ENCODE measurements at regions not wholly inside any gene's neighbourhood (a gene's known extent, or its start where the extent isn't known, plus 50 kb on each side); places are given as distances from the start of the nearest gene placed in this dataset.

GRCh38 chr4:124537971-124538370, 174.6 kb downstream of the ANKRD50 start:
- intact Hi-C loops (cut with DNase I; ENCODE audit: low total_unique reads): no loop called here
- Histone ChIP-seq H3K27ac (no peak overlapping the region), H3K27me3 (replicated peaks in 1 of 7) (no peaks in the 10 kb centered on the region), H3K4me3 (no peak overlapping the region), H3K36me3 (no peaks in the 10 kb centered on the region), H3K9me3 (no peaks in the 10 kb centered on the region), H3K4me1 (no peaks in the 10 kb centered on the region)
- no peak for DNase-seq
- TF ChIP-seq POLR2AphosphoS5 (IDR thresholded peaks at IDR 0.05): no peak
- no peak for TF ChIP-seq POLR2A (IDR thresholded peaks at IDR 0.05)
- TF ChIP-seq CTCF (IDR thresholded peaks at IDR 0.05 in 8 of 11, conservative IDR thresholded peaks at IDR 0.05 in 3 of 11): no peak

GRCh38 chr4:124540014-124540413, 172.5 kb downstream of the ANKRD50 start:
- Histone ChIP-seq H3K27ac (no peak overlapping the region), H3K9me3 (no peaks in the 10 kb centered on the region), H3K27me3 (replicated peaks in 1 of 7) (no peaks in the 10 kb centered on the region), H3K4me3 (no peak overlapping the region), H3K36me3 (no peaks in the 10 kb centered on the region), H3K4me1 (no peaks in the 10 kb centered on the region)
- TF ChIP-seq CTCF (IDR thresholded peaks at IDR 0.05 in 8 of 11, conservative IDR thresholded peaks at IDR 0.05 in 3 of 11) (no peak), POLR2A (IDR thresholded peaks at IDR 0.05) (no peak), POLR2AphosphoS5 (IDR thresholded peaks at IDR 0.05) (no peak)
- intact Hi-C loops (cut with DNase I; ENCODE audit: low total_unique reads): no loop called here
- 76 to 87% (median 81%) methylated on average over 3 of the region's 3 CpGs for WGBS, 5 donors
- DNase-seq: no peak

GRCh38 chr4:124541652-124542420, 170.7 kb downstream of the ANKRD50 start:
- no peak for DNase-seq
- H3K36me3 ChIP-seq: no peaks in the 10 kb centered on the region
- H3K9me3 ChIP-seq: no peaks in the 10 kb centered on the region
- no peak overlapping the region for H3K4me3 ChIP-seq
- TF ChIP-seq CTCF (IDR thresholded peaks at IDR 0.05 in 8 of 11, conservative IDR thresholded peaks at IDR 0.05 in 3 of 11): no peak
- TF ChIP-seq POLR2A (IDR thresholded peaks at IDR 0.05): no peak
- no peak for TF ChIP-seq POLR2AphosphoS5 (IDR thresholded peaks at IDR 0.05)
- no peak overlapping the region for H3K27ac ChIP-seq
- WGBS, 5 donors: 62 to 88% (median 74%) methylated on average over 4 of the region's 4 CpGs
- H3K27me3 ChIP-seq (replicated peaks in 1 of 7): no peaks in the 10 kb centered on the region
- H3K4me1 ChIP-seq: no peaks in the 10 kb centered on the region
- intact Hi-C loops (cut with DNase I; ENCODE audit: low total_unique reads): no loop called here

GRCh38 chr4:124555959-124556358, 156.6 kb downstream of the ANKRD50 start:
- 84 to 91% (median 87%) methylated on average over 8 of the region's 8 CpGs for WGBS, 5 donors

More at GRCh38 chr4:124555959-124556358, 156.6 kb downstream of the ANKRD50 start:
- TF ChIP-seq POLR2AphosphoS5 (IDR thresholded peaks at IDR 0.05) (no peak), POLR2A (IDR thresholded peaks at IDR 0.05) (no peak), CTCF (IDR thresholded peaks at IDR 0.05 in 8 of 11, conservative IDR thresholded peaks at IDR 0.05 in 3 of 11) (no peak)
- no peaks in the 10 kb centered on the region for H3K27me3 ChIP-seq (replicated peaks in 1 of 7)
- H3K9me3 ChIP-seq: peaks cover 0 to 10% (median 2%) of the 10 kb centered on the region in 8 donors
- no peak for DNase-seq
- no peaks in the 10 kb centered on the region for H3K4me1 ChIP-seq
- no peak overlapping the region for H3K4me3 ChIP-seq
- intact Hi-C loops (cut with DNase I; ENCODE audit: low total_unique reads): no loop called here
- H3K27ac ChIP-seq: no peak overlapping the region
- H3K36me3 ChIP-seq: no peaks in the 10 kb centered on the region
